ENCODE measurements at regions not wholly inside any gene's neighbourhood (a gene's known extent, or its start where the extent isn't known, plus 50 kb on each side); places are given as distances from the start of the nearest gene placed in this dataset.
A peak's percentile ranks its signal among the peaks of the same experiment; 100 is the strongest.
"Not testable (repeated sequence)": the region's sequence is repeated elsewhere in the genome, so short reads cannot be mapped to it uniquely, and the experiment has no call there.

GRCh38 chr7:35853194-35853593 lies 52.3 kb downstream of the SEPTIN7 start:
- DNase-seq = not testable (repeated sequence)

- DNase-seq = no peak
Measured at GRCh38 chr7:35854311-35854710, 53.5 kb downstream of the SEPTIN7 start.

- no peak for DNase-seq
Measured at GRCh38 chr7:35856175-35856574, 55.3 kb downstream of the SEPTIN7 start.

GRCh38 chr7:35860664-35861063 lies 59.8 kb downstream of the SEPTIN7 start:
- DNase-seq = no peak

GRCh38 chr7:35865287-35865686 lies 64.4 kb downstream of the SEPTIN7 start:
- no peak for DNase-seq

GRCh38 chr7:35866186-35866585 lies 65.3 kb downstream of the SEPTIN7 start:
- DNase-seq = no peak

GRCh38 chr7:35869117-35869516 lies 68.3 kb downstream of the SEPTIN7 start:
- not testable (repeated sequence) for DNase-seq

GRCh38 chr7:35869810-35870209 lies 69.0 kb downstream of the SEPTIN7 start:
- no peak for DNase-seq

GRCh38 chr7:35871856-35872255 lies 71.0 kb downstream of the SEPTIN7 start:
- DNase-seq = no peak

GRCh38 chr7:35874886-35875285 lies 74.0 kb downstream of the SEPTIN7 start:
- no peak for DNase-seq

GRCh38 chr7:35875292-35875691 lies 74.4 kb downstream of the SEPTIN7 start:
- DNase-seq = no peak

GRCh38 chr7:35878351-35878750 lies 77.5 kb downstream of the SEPTIN7 start:
- DNase-seq = no peak

GRCh38 chr7:35887430-35887829 lies 86.6 kb downstream of the SEPTIN7 start:
- DNase-seq = not testable (repeated sequence)

- no peak for DNase-seq
Measured at GRCh38 chr7:35889001-35889400, 88.1 kb downstream of the SEPTIN7 start.

- no peak for DNase-seq
Measured at GRCh38 chr7:35889870-35890269, 89.0 kb downstream of the SEPTIN7 start.

GRCh38 chr7:35891004-35891830 lies 90.4 kb downstream of the SEPTIN7 start:
- DNase-seq = no peak

GRCh38 chr7:35893649-35894048 lies 92.8 kb downstream of the SEPTIN7 start:
- no peak for DNase-seq

GRCh38 chr7:35894721-35895120 lies 93.9 kb downstream of the SEPTIN7 start:
- no peak for DNase-seq

GRCh38 chr7:35900651-35901050 lies 99.8 kb downstream of the SEPTIN7 start:
- no peak for DNase-seq

- no peak for DNase-seq
Measured at GRCh38 chr7:35905555-35905954, 104.7 kb downstream of the SEPTIN7 start.

GRCh38 chr7:35906191-35906908 lies 105.5 kb downstream of the SEPTIN7 start:
- DNase-seq = peak; percentile 84

GRCh38 chr7:35908331-35909216 lies 107.7 kb downstream of the SEPTIN7 start:
- DNase-seq = no peak

- no peak for DNase-seq
Measured at GRCh38 chr7:35909870-35910357, 109.1 kb downstream of the SEPTIN7 start.

Data from CD4-positive, alpha-beta T cell treated with Interleukin-21 for 1 hour (primary cell).